ENCODE measurements at regions not wholly inside any gene's neighbourhood (a gene's known extent, or its start where the extent isn't known, plus 50 kb on each side); places are given as distances from the start of the nearest gene placed in this dataset.

GRCh38 chr4:33882246-33882990 lies 2361.9 kb downstream of the ARAP2 start:
- no peak overlapping the region for H3K4me3 ChIP-seq (ENCODE audit: low read depth, low read length)
- H3K4me1 ChIP-seq (ENCODE audit: control insufficient read depth, insufficient read depth, low read length) = 0 out of 2 replicates have a peak, but pooled peaks cover 3% of the 10 kb centered on the region
- no peaks in the 10 kb centered on the region for H3K36me3 ChIP-seq (ENCODE audit: control insufficient read depth, insufficient read depth, low read length)
- no peak overlapping the region for H3K9ac ChIP-seq (ENCODE audit: low read length)
- H3K9me3 ChIP-seq (ENCODE audit: control insufficient read depth, insufficient read depth, low read depth, low read length) = no peaks in the 10 kb centered on the region
- H3K27ac ChIP-seq (ENCODE audit: low read depth, low read length) = no peak overlapping the region
- H3K27me3 ChIP-seq (ENCODE audit: control insufficient read depth, insufficient read depth, low read length) = no peaks in the 10 kb centered on the region

GRCh38 chr4:33883111-33883510 lies 2361.2 kb downstream of the ARAP2 start:
- Histone ChIP-seq H3K27me3 (ENCODE audit: control insufficient read depth, insufficient read depth, low read length) (no peaks in the 10 kb centered on the region), H3K9ac (ENCODE audit: low read length) (no peak overlapping the region), H3K9me3 (ENCODE audit: control insufficient read depth, insufficient read depth, low read depth, low read length) (no peaks in the 10 kb centered on the region), H3K4me3 (ENCODE audit: low read depth, low read length) (no peak overlapping the region), H3K36me3 (ENCODE audit: control insufficient read depth, insufficient read depth, low read length) (no peaks in the 10 kb centered on the region), H3K27ac (ENCODE audit: low read depth, low read length) (no peak overlapping the region), H3K4me1 (ENCODE audit: control insufficient read depth, insufficient read depth, low read length) (0 out of 2 replicates have a peak, but pooled peaks cover 3% of the 10 kb centered on the region)

DNA sequence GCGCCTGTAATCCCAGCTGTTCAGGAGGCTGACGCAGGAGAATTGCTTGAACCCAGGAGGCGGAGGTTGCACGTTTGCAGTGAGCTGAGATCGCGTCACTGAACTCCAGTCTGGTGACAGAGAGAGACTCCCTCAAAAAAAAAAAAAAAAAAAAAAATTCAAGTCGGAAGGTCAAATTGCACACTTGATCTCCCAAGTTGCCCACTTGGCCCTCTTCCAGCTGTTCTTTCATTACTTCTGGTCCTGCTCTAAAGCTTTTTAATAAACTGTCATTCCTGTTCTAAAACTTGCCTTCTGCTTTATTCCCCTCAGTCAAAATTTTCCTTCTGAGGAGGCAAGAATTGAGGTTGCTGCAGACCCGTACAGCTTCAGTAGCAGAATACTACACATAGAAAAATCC lies 2358.0 kb downstream of the ARAP2 start:
- Histone ChIP-seq H3K27ac (ENCODE audit: low read depth, low read length) (no peak overlapping the region), H3K36me3 (ENCODE audit: control insufficient read depth, insufficient read depth, low read length) (no peaks in the 10 kb centered on the region), H3K9me3 (ENCODE audit: control insufficient read depth, insufficient read depth, low read depth, low read length) (no peaks in the 10 kb centered on the region), H3K27me3 (ENCODE audit: control insufficient read depth, insufficient read depth, low read length) (no peaks in the 10 kb centered on the region), H3K4me3 (ENCODE audit: low read depth, low read length) (no peak overlapping the region), H3K4me1 (ENCODE audit: control insufficient read depth, insufficient read depth, low read length) (0 out of 2 replicates have a peak, but pooled peaks cover 3% of the 10 kb centered on the region), H3K9ac (ENCODE audit: low read length) (no peak overlapping the region)

DNA sequence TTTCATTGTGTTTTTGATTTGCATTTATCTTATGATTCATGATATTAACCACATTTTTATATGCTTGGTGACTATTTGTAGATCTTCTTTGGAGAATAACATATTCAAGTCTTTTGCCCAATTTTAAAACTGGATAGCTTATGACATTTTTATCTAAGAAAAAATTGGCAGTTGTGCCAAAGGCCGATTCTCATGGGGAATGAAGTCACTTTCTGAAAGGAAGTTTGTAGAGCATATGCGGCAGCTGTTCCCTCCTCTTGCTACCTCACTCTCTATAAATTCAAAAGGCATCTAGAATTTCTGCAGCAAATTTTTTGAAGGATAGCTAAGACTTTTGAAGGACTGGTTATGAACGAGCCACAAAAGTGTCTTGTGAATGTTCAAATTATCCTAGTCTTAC lies 2353.5 kb downstream of the ARAP2 start:
- H3K4me3 ChIP-seq (ENCODE audit: low read depth, low read length) = no peak overlapping the region
- H3K36me3 ChIP-seq (ENCODE audit: control insufficient read depth, insufficient read depth, low read length) = no peaks in the 10 kb centered on the region
- H3K9ac ChIP-seq (ENCODE audit: low read length) = no peak overlapping the region
- no peaks in the 10 kb centered on the region for H3K4me1 ChIP-seq (ENCODE audit: control insufficient read depth, insufficient read depth, low read length)
- no peak overlapping the region for H3K27ac ChIP-seq (ENCODE audit: low read depth, low read length)
- no peaks in the 10 kb centered on the region for H3K27me3 ChIP-seq (ENCODE audit: control insufficient read depth, insufficient read depth, low read length)
- no peaks in the 10 kb centered on the region for H3K9me3 ChIP-seq (ENCODE audit: control insufficient read depth, insufficient read depth, low read depth, low read length)

DNA sequence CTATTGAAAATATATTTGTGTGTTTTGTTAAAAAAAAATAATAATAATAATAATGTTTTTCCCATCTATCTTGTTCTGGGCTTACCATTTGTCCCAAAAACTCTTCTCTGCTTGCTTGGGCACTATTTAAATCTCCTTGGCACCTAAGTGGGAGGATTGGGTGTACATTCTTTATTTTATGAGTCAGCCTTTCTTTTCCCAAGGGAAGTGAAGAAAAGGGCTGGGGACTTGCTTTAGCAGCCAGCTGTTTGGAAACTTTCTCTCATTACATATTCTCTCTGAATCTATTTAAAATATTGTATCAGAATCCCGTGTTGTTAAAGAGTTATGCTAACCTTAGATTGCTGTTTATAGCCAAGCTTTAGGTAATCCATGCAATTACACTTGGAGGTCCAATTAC lies 2332.4 kb downstream of the ARAP2 start:
- Histone ChIP-seq H3K36me3 (ENCODE audit: control insufficient read depth, insufficient read depth, low read length) (no peaks in the 10 kb centered on the region), H3K4me3 (ENCODE audit: low read depth, low read length) (no peak overlapping the region), H3K4me1 (ENCODE audit: control insufficient read depth, insufficient read depth, low read length) (no peaks in the 10 kb centered on the region), H3K27ac (ENCODE audit: low read depth, low read length) (no peak overlapping the region), H3K9me3 (ENCODE audit: control insufficient read depth, insufficient read depth, low read depth, low read length) (peaks cover 55% of the 10 kb centered on the region), H3K27me3 (ENCODE audit: control insufficient read depth, insufficient read depth, low read length) (no peaks in the 10 kb centered on the region), H3K9ac (ENCODE audit: low read length) (no peak overlapping the region)

- Histone ChIP-seq H3K4me1 (ENCODE audit: control insufficient read depth, insufficient read depth, low read length) (no peaks in the 10 kb centered on the region), H3K27me3 (ENCODE audit: control insufficient read depth, insufficient read depth, low read length) (no peaks in the 10 kb centered on the region), H3K36me3 (ENCODE audit: control insufficient read depth, insufficient read depth, low read length) (no peaks in the 10 kb centered on the region), H3K9me3 (ENCODE audit: control insufficient read depth, insufficient read depth, low read depth, low read length) (peaks cover 60% of the 10 kb centered on the region), H3K27ac (ENCODE audit: low read depth, low read length) (no peak overlapping the region), H3K4me3 (ENCODE audit: low read depth, low read length) (no peak overlapping the region), H3K9ac (ENCODE audit: low read length) (no peak overlapping the region)
These were observed 2329.9 kb downstream of the ARAP2 start for GRCh38 chr4:33914386-33914785.

GRCh38 chr4:33923469-33923868 lies 2320.8 kb downstream of the ARAP2 start:
- Histone ChIP-seq H3K4me3 (ENCODE audit: low read depth, low read length) (no peak overlapping the region), H3K27me3 (ENCODE audit: control insufficient read depth, insufficient read depth, low read length) (no peaks in the 10 kb centered on the region), H3K27ac (ENCODE audit: low read depth, low read length) (no peak overlapping the region), H3K9ac (ENCODE audit: low read length) (no peak overlapping the region), H3K4me1 (ENCODE audit: control insufficient read depth, insufficient read depth, low read length) (peaks cover 3% of the 10 kb centered on the region; the same call in 1 of the 2 replicates), H3K9me3 (ENCODE audit: control insufficient read depth, insufficient read depth, low read depth, low read length) (peaks cover 5% of the 10 kb centered on the region; the same call in 1 of the 2 replicates), H3K36me3 (ENCODE audit: control insufficient read depth, insufficient read depth, low read length) (no peaks in the 10 kb centered on the region)

GRCh38 chr4:33924239-33924638 lies 2320.1 kb downstream of the ARAP2 start:
- no peak overlapping the region for H3K27ac ChIP-seq (ENCODE audit: low read depth, low read length)
- H3K9ac ChIP-seq (ENCODE audit: low read length) = no peak overlapping the region
- H3K9me3 ChIP-seq (ENCODE audit: control insufficient read depth, insufficient read depth, low read depth, low read length) = 0 out of 2 replicates have a peak, but pooled peaks cover 2% of the 10 kb centered on the region
- no peaks in the 10 kb centered on the region for H3K36me3 ChIP-seq (ENCODE audit: control insufficient read depth, insufficient read depth, low read length)
- peaks cover 3% of the 10 kb centered on the region; the same call in 1 of the 2 replicates for H3K4me1 ChIP-seq (ENCODE audit: control insufficient read depth, insufficient read depth, low read length)
- H3K4me3 ChIP-seq (ENCODE audit: low read depth, low read length) = no peak overlapping the region
- no peaks in the 10 kb centered on the region for H3K27me3 ChIP-seq (ENCODE audit: control insufficient read depth, insufficient read depth, low read length)

DNA sequence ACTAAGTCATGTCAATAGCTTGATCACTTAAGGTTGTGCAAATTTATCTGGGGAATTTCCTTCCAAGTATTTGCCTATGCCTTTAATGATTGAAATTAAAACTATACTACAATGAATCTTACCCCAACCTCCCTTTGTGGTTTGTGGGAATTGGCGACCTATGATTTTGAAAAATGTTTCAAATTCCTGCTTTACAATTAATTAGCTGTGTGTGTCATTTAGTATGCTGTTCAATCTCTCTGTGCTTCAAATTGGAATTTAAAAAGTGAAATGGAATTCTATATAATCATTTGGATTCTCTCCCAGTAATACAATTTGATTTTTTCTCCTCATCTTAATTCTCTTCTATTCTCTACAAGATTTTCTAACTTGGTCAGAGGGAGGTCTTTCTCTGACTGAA lies 2319.5 kb downstream of the ARAP2 start:
- Histone ChIP-seq H3K9me3 (ENCODE audit: control insufficient read depth, insufficient read depth, low read depth, low read length) (0 out of 2 replicates have a peak, but pooled peaks cover 2% of the 10 kb centered on the region), H3K27ac (ENCODE audit: low read depth, low read length) (no peak overlapping the region), H3K4me3 (ENCODE audit: low read depth, low read length) (no peak overlapping the region), H3K27me3 (ENCODE audit: control insufficient read depth, insufficient read depth, low read length) (no peaks in the 10 kb centered on the region), H3K36me3 (ENCODE audit: control insufficient read depth, insufficient read depth, low read length) (no peaks in the 10 kb centered on the region), H3K9ac (ENCODE audit: low read length) (no peak overlapping the region), H3K4me1 (ENCODE audit: control insufficient read depth, insufficient read depth, low read length) (peaks cover 3% of the 10 kb centered on the region; the same call in 1 of the 2 replicates)

DNA sequence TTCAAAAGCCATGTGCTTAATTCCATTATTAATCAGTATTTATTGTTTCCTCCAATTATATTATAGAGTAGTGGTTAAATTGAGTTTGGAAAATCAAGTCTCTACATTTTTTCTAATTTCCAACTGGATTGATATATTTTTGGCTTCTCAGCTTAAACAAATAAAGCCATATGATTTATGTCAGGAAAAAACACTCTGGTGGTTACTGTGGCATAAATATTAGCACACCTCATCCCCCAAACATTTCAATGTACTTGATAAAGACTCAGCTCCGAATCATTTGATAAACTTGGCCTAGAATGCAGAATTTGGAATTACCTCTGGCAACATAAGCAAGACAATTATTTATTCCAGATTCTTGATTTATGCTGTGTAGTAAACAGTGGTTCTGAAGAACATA lies 2313.8 kb downstream of the ARAP2 start:
- Histone ChIP-seq H3K4me1 (ENCODE audit: control insufficient read depth, insufficient read depth, low read length) (no peaks in the 10 kb centered on the region), H3K9ac (ENCODE audit: low read length) (no peak overlapping the region), H3K9me3 (ENCODE audit: control insufficient read depth, insufficient read depth, low read depth, low read length) (no peaks in the 10 kb centered on the region), H3K27ac (ENCODE audit: low read depth, low read length) (no peak overlapping the region), H3K4me3 (ENCODE audit: low read depth, low read length) (no peak overlapping the region), H3K36me3 (ENCODE audit: control insufficient read depth, insufficient read depth, low read length) (no peaks in the 10 kb centered on the region), H3K27me3 (ENCODE audit: control insufficient read depth, insufficient read depth, low read length) (no peaks in the 10 kb centered on the region)

DNA sequence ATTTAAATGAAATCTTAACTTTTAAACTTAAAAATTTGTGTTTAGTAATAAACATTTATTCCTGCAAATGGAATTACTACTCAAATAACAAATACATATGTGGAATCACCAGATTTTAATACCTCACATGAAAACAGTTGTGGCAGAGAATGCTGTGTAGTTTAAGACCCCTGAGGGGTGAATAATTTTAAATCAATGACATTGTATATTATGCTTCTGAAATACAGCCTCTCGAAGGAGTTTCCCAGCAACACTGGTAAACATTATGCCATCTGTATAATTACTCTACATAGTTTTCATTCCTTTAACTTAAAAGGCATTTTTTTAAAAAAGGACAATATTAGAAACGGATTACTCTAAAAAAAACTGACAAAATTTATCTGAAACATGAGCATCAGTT lies 2313.3 kb downstream of the ARAP2 start:
- Histone ChIP-seq H3K27ac (ENCODE audit: low read depth, low read length) (no peak overlapping the region), H3K9me3 (ENCODE audit: control insufficient read depth, insufficient read depth, low read depth, low read length) (no peaks in the 10 kb centered on the region), H3K36me3 (ENCODE audit: control insufficient read depth, insufficient read depth, low read length) (no peaks in the 10 kb centered on the region), H3K27me3 (ENCODE audit: control insufficient read depth, insufficient read depth, low read length) (no peaks in the 10 kb centered on the region), H3K4me3 (ENCODE audit: low read depth, low read length) (no peak overlapping the region), H3K9ac (ENCODE audit: low read length) (no peak overlapping the region), H3K4me1 (ENCODE audit: control insufficient read depth, insufficient read depth, low read length) (no peaks in the 10 kb centered on the region)
